Spleen (tissue), 7 donors: ENCODE measurements at regions not wholly inside any gene's neighbourhood (a gene's known extent, or its start where the extent isn't known, plus 50 kb on each side); places are given as distances from the start of the nearest gene placed in this dataset.

Experiments
- CTCF ChIP-seq, 11 experiments: fragments of 200-600 bp in 7 of 11; fragments of 450-650 bp in 4 of 11; sonication (generic) in 4 of 11; IDR thresholded peaks in 8 of 11; conservative IDR thresholded peaks in 3 of 11; 1 replicate in 7 of 11; 2 replicates in 4 of 11; pipeline versions ENCODE4 v1.4.0 to v1.8.0; 2016 to 2021; ENCODE audit warnings: antibody characterized with exemption in 11 of 11, inconsistent platforms in 4 of 11, mild to moderate bottlenecking in 1 of 11
- POLR2AphosphoS5 ChIP-seq, 3 donors: sonication (generic); formaldehyde crosslinking; IDR thresholded peaks; one replicate each; pipeline ENCODE4 v1.5.1; 2017; ENCODE audit warnings: antibody characterized with exemption in 3 of 3
- donor health status: DM: no; HTN: no; CAD: no; lungs with moderate emphysema.
- donor health status: DM: no; HTN: no; CAD: no.
- donor health status: DM: no; HTN: no; CAD: no.

DNA sequence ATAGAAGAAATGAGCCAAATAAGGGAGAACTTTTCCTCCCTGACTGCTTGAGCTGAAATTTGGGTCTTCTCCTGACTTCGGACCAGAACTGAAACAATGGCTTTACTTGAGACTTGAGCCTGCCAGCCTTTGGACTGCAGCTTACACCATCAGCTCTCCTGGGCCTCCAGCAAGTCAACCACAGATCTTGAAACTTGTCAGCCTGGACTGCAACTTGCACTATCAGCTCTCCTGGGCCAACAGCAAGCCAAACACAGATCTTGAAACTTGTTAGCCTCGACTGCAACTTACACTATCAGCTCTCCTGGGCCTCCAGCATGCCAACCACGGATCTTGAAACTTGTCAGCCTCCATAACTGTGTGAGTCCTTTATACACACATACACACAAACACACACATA, 425.9 kb upstream of the PCDH7 start:
- TF ChIP-seq POLR2AphosphoS5 (IDR thresholded peaks at IDR 0.05) (no peak), CTCF (IDR thresholded peaks at IDR 0.05 in 8 of 11, conservative IDR thresholded peaks at IDR 0.05 in 3 of 11) (no peak)
